ENCODE measurements at regions not wholly inside any gene's neighbourhood (a gene's known extent, or its start where the extent isn't known, plus 50 kb on each side); places are given as distances from the start of the nearest gene placed in this dataset.

GRCh38 chrX:87736576-87736975, 219.0 kb downstream of the KLHL4 start:
- H2AFZ ChIP-seq, result no peak overlapping the region
- H3K9me3 ChIP-seq (ENCODE audit: low read depth), result no peaks in the 10 kb centered on the region
- no peak overlapping the region for H3K4me2 ChIP-seq
- H3K79me2 ChIP-seq, result no peaks in the 10 kb centered on the region
- H3K9me2 ChIP-seq (replicated peaks; ENCODE audit: insufficient read depth), result no peaks in the 10 kb centered on the region
- WGBS (ENCODE audit: low lambda C conversion rate, missing lambda C conversion rate), result 48% methylated on average over 2 of the region's 2 CpGs
- no peaks in the 10 kb centered on the region for H3K4me1 ChIP-seq (ENCODE audit: insufficient read depth)
- no peaks in the 10 kb centered on the region for H4K20me1 ChIP-seq (ENCODE audit: insufficient read depth, poor library complexity, severe bottlenecking)
- no peak for DNase-seq (ENCODE audit: low spot score)
- TF ChIP-seq EZH2 (IDR thresholded peaks at IDR 0.05; ENCODE audit: borderline replicate concordance) (no peak), EZH2phosphoT487 (IDR thresholded peaks at IDR 0.05; ENCODE audit: low read depth, severe bottlenecking, unreplicated experiment) (no peak), CTCF (IDR thresholded peaks at IDR 0.05; ENCODE audit: poor library complexity) (no peak)
- no peak overlapping the region for H3K4me3 ChIP-seq
- H3K36me3 ChIP-seq (replicated peaks; ENCODE audit: insufficient read depth, low read depth), result no peaks in the 10 kb centered on the region
- no peak overlapping the region for H3K27ac ChIP-seq
- H3K27me3 ChIP-seq, result no peaks in the 10 kb centered on the region

- Histone ChIP-seq H3K4me2 (no peak overlapping the region), H3K27me3 (no peaks in the 10 kb centered on the region), H2AFZ (no peak overlapping the region), H3K4me3 (no peak overlapping the region), H3K9me2 (replicated peaks; ENCODE audit: insufficient read depth) (no peaks in the 10 kb centered on the region), H3K27ac (no peak overlapping the region), H3K9me3 (ENCODE audit: low read depth) (no peaks in the 10 kb centered on the region), H3K79me2 (no peaks in the 10 kb centered on the region), H4K20me1 (ENCODE audit: insufficient read depth, poor library complexity, severe bottlenecking) (no peaks in the 10 kb centered on the region), H3K36me3 (replicated peaks; ENCODE audit: insufficient read depth, low read depth) (no peaks in the 10 kb centered on the region), H3K4me1 (ENCODE audit: insufficient read depth) (no peaks in the 10 kb centered on the region)
- TF ChIP-seq EZH2 (IDR thresholded peaks at IDR 0.05; ENCODE audit: borderline replicate concordance) (no peak), EZH2phosphoT487 (IDR thresholded peaks at IDR 0.05; ENCODE audit: low read depth, severe bottlenecking, unreplicated experiment) (no peak), CTCF (IDR thresholded peaks at IDR 0.05; ENCODE audit: poor library complexity) (no peak)
- no peak for DNase-seq (ENCODE audit: low spot score)
- WGBS (ENCODE audit: low lambda C conversion rate, missing lambda C conversion rate), result 87% methylated on average over 1 of the region's 1 CpG
Measured at GRCh38 chrX:87744391-87744790, 226.8 kb downstream of the KLHL4 start.

- no peak overlapping the region for H3K4me2 ChIP-seq
- H3K4me1 ChIP-seq (ENCODE audit: insufficient read depth), result no peaks in the 10 kb centered on the region
- no peak overlapping the region for H2AFZ ChIP-seq
- no peaks in the 10 kb centered on the region for H3K36me3 ChIP-seq (replicated peaks; ENCODE audit: insufficient read depth, low read depth)
- no peaks in the 10 kb centered on the region for H3K79me2 ChIP-seq
- no peaks in the 10 kb centered on the region for H3K9me3 ChIP-seq (ENCODE audit: low read depth)
- TF ChIP-seq CTCF (IDR thresholded peaks at IDR 0.05; ENCODE audit: poor library complexity) (no peak), EZH2 (IDR thresholded peaks at IDR 0.05; ENCODE audit: borderline replicate concordance) (no peak), EZH2phosphoT487 (IDR thresholded peaks at IDR 0.05; ENCODE audit: low read depth, severe bottlenecking, unreplicated experiment) (no peak)
- 92% methylated on average over 5 of the region's 5 CpGs for WGBS (ENCODE audit: low lambda C conversion rate, missing lambda C conversion rate)
- H3K27ac ChIP-seq, result no peak overlapping the region
- DNase-seq (ENCODE audit: low spot score), result no peak
- H3K27me3 ChIP-seq, result no peaks in the 10 kb centered on the region
- H4K20me1 ChIP-seq (ENCODE audit: insufficient read depth, poor library complexity, severe bottlenecking), result no peaks in the 10 kb centered on the region
- H3K4me3 ChIP-seq, result no peak overlapping the region
- H3K9me2 ChIP-seq (replicated peaks; ENCODE audit: insufficient read depth), result no peaks in the 10 kb centered on the region
Measured at GRCh38 chrX:87755493-87755892, 237.9 kb downstream of the KLHL4 start.

- Histone ChIP-seq H4K20me1 (ENCODE audit: insufficient read depth, poor library complexity, severe bottlenecking) (no peaks in the 10 kb centered on the region), H3K4me3 (no peak overlapping the region), H3K79me2 (no peaks in the 10 kb centered on the region), H3K36me3 (replicated peaks; ENCODE audit: insufficient read depth, low read depth) (no peaks in the 10 kb centered on the region), H3K9me2 (replicated peaks; ENCODE audit: insufficient read depth) (no peaks in the 10 kb centered on the region), H3K27me3 (no peaks in the 10 kb centered on the region), H3K4me2 (no peak overlapping the region), H2AFZ (no peak overlapping the region), H3K9me3 (ENCODE audit: low read depth) (no peaks in the 10 kb centered on the region), H3K27ac (no peak overlapping the region), H3K4me1 (ENCODE audit: insufficient read depth) (no peaks in the 10 kb centered on the region)
- DNase-seq (ENCODE audit: low spot score), result no peak
- no peak for TF ChIP-seq EZH2phosphoT487 (IDR thresholded peaks at IDR 0.05; ENCODE audit: low read depth, severe bottlenecking, unreplicated experiment)
- TF ChIP-seq EZH2 (IDR thresholded peaks at IDR 0.05; ENCODE audit: borderline replicate concordance), result no peak
- no peak for TF ChIP-seq CTCF (IDR thresholded peaks at IDR 0.05; ENCODE audit: poor library complexity)
Measured at GRCh38 chrX:87788976-87789375, 271.4 kb downstream of the KLHL4 start.
